ENCODE measurements at regions not wholly inside any gene's neighbourhood (a gene's known extent, or its start where the extent isn't known, plus 50 kb on each side); places are given as distances from the start of the nearest gene placed in this dataset.

DNA sequence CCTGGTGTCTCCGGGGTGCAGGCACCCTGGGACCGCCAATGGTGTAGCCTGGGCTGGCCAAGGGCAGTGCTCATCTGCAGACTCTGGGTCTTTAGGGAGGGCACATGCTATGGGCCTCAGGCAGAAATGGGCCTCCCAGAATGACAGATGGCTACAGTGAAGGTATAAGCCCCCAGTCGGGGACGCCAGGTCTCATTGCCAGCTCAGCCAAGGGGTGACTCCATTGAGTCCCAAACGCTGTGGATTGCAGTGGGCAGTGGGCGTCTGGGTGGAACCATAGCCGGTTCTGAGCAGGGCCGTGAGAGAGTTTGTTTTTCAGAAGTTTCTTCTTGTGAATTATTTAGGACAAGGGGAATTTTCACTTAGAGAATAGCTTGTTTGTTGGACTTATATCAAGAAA lies 516.9 kb downstream of the TBC1D22A start:
- no peaks in the 10 kb centered on the region for H3K4me1 ChIP-seq (ENCODE audit: control insufficient read depth in 1 of 2, extremely low read depth in 1 of 2, insufficient read depth in 2 of 2, low read length in 2 of 2)
- H3K4me1 Mint-ChIP-seq: no peaks in the 10 kb centered on the region
- no peaks in the 10 kb centered on the region for H3K36me3 Mint-ChIP-seq
- H3K36me3 ChIP-seq (ENCODE audit: control insufficient read depth in 2 of 2, extremely low read depth in 1 of 2, insufficient read depth in 1 of 2, low read length in 1 of 2): no peaks in the 10 kb centered on the region
- H3K9me3 ChIP-seq: no peaks in the 10 kb centered on the region
- H3K9me3 Mint-ChIP-seq: no peaks in the 10 kb centered on the region
- H3K4me3 Mint-ChIP-seq: no peak overlapping the region
- DNase-seq (no peak), ATAC-seq (replicated peaks in 1 of 4) (no peak)
- no peak overlapping the region for H3K27ac Mint-ChIP-seq
- no peak overlapping the region for H3K27ac ChIP-seq (ENCODE audit: low read length)
- ChIA-PET CTCF (no interaction called here), POLR2A (no interaction called here)
- no peak overlapping the region for H3K4me3 ChIP-seq (ENCODE audit: control insufficient read depth in 1 of 2, extremely low read depth in 1 of 2, low read length in 1 of 2)
- 82% methylated on average over 4 of the region's 8 CpGs for WGBS (ENCODE audit: insufficient coverage)
- H3K27me3 ChIP-seq (replicated peaks in 1 of 2; ENCODE audit: control insufficient read depth in 2 of 2, extremely low read depth in 1 of 2, insufficient read depth in 2 of 2, low read length in 1 of 2): peaks cover 0 to 45% of the 10 kb centered on the region in 2 experiments
- peaks cover 9 to 21% of the 10 kb centered on the region in 2 donors for H3K27me3 Mint-ChIP-seq

GRCh38 chr22:47278655-47279054 lies 516.2 kb downstream of the TBC1D22A start:
- no peaks in the 10 kb centered on the region for H3K4me1 Mint-ChIP-seq
- Histone ChIP-seq H3K36me3 (ENCODE audit: control insufficient read depth in 2 of 2, extremely low read depth in 1 of 2, insufficient read depth in 1 of 2, low read length in 1 of 2) (no peaks in the 10 kb centered on the region), H3K27me3 (replicated peaks in 1 of 2; ENCODE audit: control insufficient read depth in 2 of 2, extremely low read depth in 1 of 2, insufficient read depth in 2 of 2, low read length in 1 of 2) (peaks cover 0 to 39% of the 10 kb centered on the region in 2 experiments), H3K27ac (ENCODE audit: low read length) (no peak overlapping the region), H3K9me3 (no peaks in the 10 kb centered on the region), H3K4me1 (ENCODE audit: control insufficient read depth in 1 of 2, extremely low read depth in 1 of 2, insufficient read depth in 2 of 2, low read length in 2 of 2) (no peaks in the 10 kb centered on the region), H3K4me3 (ENCODE audit: control insufficient read depth in 1 of 2, extremely low read depth in 1 of 2, low read length in 1 of 2) (no peak overlapping the region)
- H3K9me3 Mint-ChIP-seq: no peaks in the 10 kb centered on the region
- POLR2A ChIA-PET: no interaction called here
- DNase-seq (no peak), ATAC-seq (replicated peaks in 1 of 4) (no peak)
- H3K27me3 Mint-ChIP-seq: peaks cover 9 to 21% of the 10 kb centered on the region in 2 donors
- no peaks in the 10 kb centered on the region for H3K36me3 Mint-ChIP-seq
- WGBS (ENCODE audit: insufficient coverage): 80% methylated on average over 12 of the region's 12 CpGs
- H3K4me3 Mint-ChIP-seq: no peak overlapping the region
- no peak overlapping the region for H3K27ac Mint-ChIP-seq
- CTCF ChIA-PET: no interaction called here

DNA sequence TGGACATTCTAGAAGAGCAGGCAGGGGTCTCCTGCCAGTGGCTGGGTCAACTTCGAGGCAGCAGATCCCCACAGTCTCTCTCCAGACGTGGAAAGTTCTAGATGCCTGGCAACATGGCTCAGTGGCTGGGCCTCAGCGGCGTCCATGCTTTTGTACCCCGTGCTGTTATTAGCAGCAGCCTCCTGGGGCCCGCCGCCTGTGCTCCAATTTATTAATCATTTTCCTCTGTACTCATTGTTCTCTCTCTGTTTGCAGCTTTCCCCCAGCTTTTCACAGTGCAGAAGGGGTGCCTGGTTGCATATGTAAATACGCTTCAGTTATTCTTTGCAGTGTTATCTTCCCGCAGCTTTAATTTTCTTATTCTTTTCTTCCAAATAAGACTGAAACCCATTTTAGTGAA lies 515.1 kb downstream of the TBC1D22A start:
- Mint-ChIP-seq H3K9me3 (no peaks in the 10 kb centered on the region), H3K27me3 (peaks cover 9 to 21% of the 10 kb centered on the region in 2 donors), H3K36me3 (no peaks in the 10 kb centered on the region), H3K27ac (no peak overlapping the region), H3K4me3 (no peak overlapping the region), H3K4me1 (no peaks in the 10 kb centered on the region)
- Histone ChIP-seq H3K27ac (ENCODE audit: low read length) (no peak overlapping the region), H3K4me3 (ENCODE audit: control insufficient read depth in 1 of 2, extremely low read depth in 1 of 2, low read length in 1 of 2) (no peak overlapping the region), H3K27me3 (replicated peaks in 1 of 2; ENCODE audit: control insufficient read depth in 2 of 2, extremely low read depth in 1 of 2, insufficient read depth in 2 of 2, low read length in 1 of 2) (peaks cover 0 to 39% of the 10 kb centered on the region in 2 experiments), H3K36me3 (ENCODE audit: control insufficient read depth in 2 of 2, extremely low read depth in 1 of 2, insufficient read depth in 1 of 2, low read length in 1 of 2) (no peaks in the 10 kb centered on the region), H3K4me1 (ENCODE audit: control insufficient read depth in 1 of 2, extremely low read depth in 1 of 2, insufficient read depth in 2 of 2, low read length in 2 of 2) (no peaks in the 10 kb centered on the region), H3K9me3 (no peaks in the 10 kb centered on the region)
- POLR2A ChIA-PET: no interaction called here
- no peak for DNase-seq
- whole genome bisulfite sequencing (ENCODE audit: insufficient coverage): 94% methylated on average over 7 of the region's 9 CpGs
- CTCF ChIA-PET: no interaction called here
- no peak for ATAC-seq (replicated peaks in 1 of 4)

DNA sequence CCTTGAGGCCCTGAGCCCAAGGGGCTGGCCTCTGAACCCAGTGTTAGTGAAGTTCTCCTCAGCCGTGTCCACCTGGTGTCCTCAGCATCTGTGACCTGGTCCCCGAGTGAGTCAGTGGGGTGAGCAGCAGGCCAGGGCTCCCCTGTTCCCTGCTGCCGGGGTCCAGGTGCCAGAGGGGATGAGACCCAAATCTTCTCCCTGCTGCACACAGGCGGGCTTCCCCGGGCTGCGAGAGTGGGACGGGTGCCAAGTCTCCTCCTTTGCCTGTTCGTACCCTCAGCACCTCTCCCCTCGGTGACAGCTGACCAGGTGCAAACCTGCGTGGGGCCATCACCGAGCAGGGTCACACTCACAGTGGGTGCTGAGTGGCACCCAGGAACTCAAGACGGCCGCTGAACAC lies 514.5 kb downstream of the TBC1D22A start:
- 92% methylated on average over 13 of the region's 13 CpGs for WGBS (ENCODE audit: insufficient coverage)
- H3K27ac Mint-ChIP-seq: no peak overlapping the region
- ChIA-PET CTCF (no interaction called here), POLR2A (no interaction called here)
- ATAC-seq (replicated peaks in 1 of 4) (no peak), DNase-seq (no peak)
- no peak overlapping the region for H3K27ac ChIP-seq (ENCODE audit: low read length)
- H3K9me3 Mint-ChIP-seq: no peaks in the 10 kb centered on the region
- no peaks in the 10 kb centered on the region for H3K36me3 Mint-ChIP-seq
- peaks cover 0 to 34% of the 10 kb centered on the region in 2 experiments for H3K27me3 ChIP-seq (replicated peaks in 1 of 2; ENCODE audit: control insufficient read depth in 2 of 2, extremely low read depth in 1 of 2, insufficient read depth in 2 of 2, low read length in 1 of 2)
- no peak overlapping the region for H3K4me3 Mint-ChIP-seq
- H3K4me1 Mint-ChIP-seq: no peaks in the 10 kb centered on the region
- H3K36me3 ChIP-seq (ENCODE audit: control insufficient read depth in 2 of 2, extremely low read depth in 1 of 2, insufficient read depth in 1 of 2, low read length in 1 of 2): no peaks in the 10 kb centered on the region
- no peaks in the 10 kb centered on the region for H3K9me3 ChIP-seq
- no peak overlapping the region for H3K4me3 ChIP-seq (ENCODE audit: control insufficient read depth in 1 of 2, extremely low read depth in 1 of 2, low read length in 1 of 2)
- H3K4me1 ChIP-seq (ENCODE audit: control insufficient read depth in 1 of 2, extremely low read depth in 1 of 2, insufficient read depth in 2 of 2, low read length in 2 of 2): no peaks in the 10 kb centered on the region
- H3K27me3 Mint-ChIP-seq: peaks cover 9 to 21% of the 10 kb centered on the region in 2 donors

DNA sequence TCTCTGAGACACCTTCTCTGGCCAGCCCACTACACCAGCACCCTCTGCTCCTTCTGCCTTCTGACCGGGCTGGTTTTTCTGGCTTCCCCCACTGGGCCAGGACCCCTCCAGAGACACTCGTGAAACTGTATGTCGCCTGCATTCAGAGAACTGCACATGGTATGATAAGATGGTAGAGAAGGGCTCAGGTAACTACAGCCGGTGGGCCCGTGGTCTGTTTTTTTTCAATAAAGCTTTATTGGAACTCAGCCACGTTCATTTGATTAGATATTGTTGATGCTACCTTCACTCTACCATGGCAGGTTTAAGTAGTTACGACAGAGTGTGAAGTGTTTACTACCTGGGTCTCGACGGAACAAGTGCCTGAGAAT lies 514.0 kb downstream of the TBC1D22A start:
- Mint-ChIP-seq H3K27ac (no peak overlapping the region), H3K27me3 (peaks cover 9 to 21% of the 10 kb centered on the region in 2 donors), H3K9me3 (no peaks in the 10 kb centered on the region), H3K36me3 (no peaks in the 10 kb centered on the region), H3K4me1 (no peaks in the 10 kb centered on the region), H3K4me3 (no peak overlapping the region)
- H3K9me3 ChIP-seq: no peaks in the 10 kb centered on the region
- DNase-seq (no peak), ATAC-seq (replicated peaks in 1 of 4) (no peak)
- no peak overlapping the region for H3K4me3 ChIP-seq (ENCODE audit: control insufficient read depth in 1 of 2, extremely low read depth in 1 of 2, low read length in 1 of 2)
- H3K4me1 ChIP-seq (ENCODE audit: control insufficient read depth in 1 of 2, extremely low read depth in 1 of 2, insufficient read depth in 2 of 2, low read length in 2 of 2): no peaks in the 10 kb centered on the region
- POLR2A ChIA-PET: no interaction called here
- CTCF ChIA-PET: no interaction called here
- H3K36me3 ChIP-seq (ENCODE audit: control insufficient read depth in 2 of 2, extremely low read depth in 1 of 2, insufficient read depth in 1 of 2, low read length in 1 of 2): no peaks in the 10 kb centered on the region
- H3K27me3 ChIP-seq (replicated peaks in 1 of 2; ENCODE audit: control insufficient read depth in 2 of 2, extremely low read depth in 1 of 2, insufficient read depth in 2 of 2, low read length in 1 of 2): peaks cover 0 to 33% of the 10 kb centered on the region in 2 experiments
- WGBS (ENCODE audit: insufficient coverage): 97% methylated on average over 3 of the region's 9 CpGs
- H3K27ac ChIP-seq (ENCODE audit: low read length): no peak overlapping the region

- Histone ChIP-seq H3K4me1 (ENCODE audit: control insufficient read depth in 1 of 2, extremely low read depth in 1 of 2, insufficient read depth in 2 of 2, low read length in 2 of 2) (no peaks in the 10 kb centered on the region), H3K4me3 (ENCODE audit: control insufficient read depth in 1 of 2, extremely low read depth in 1 of 2, low read length in 1 of 2) (no peak overlapping the region), H3K27me3 (replicated peaks in 1 of 2; ENCODE audit: control insufficient read depth in 2 of 2, extremely low read depth in 1 of 2, insufficient read depth in 2 of 2, low read length in 1 of 2) (peaks cover 0 to 29% of the 10 kb centered on the region in 2 experiments), H3K36me3 (ENCODE audit: control insufficient read depth in 2 of 2, extremely low read depth in 1 of 2, insufficient read depth in 1 of 2, low read length in 1 of 2) (no peaks in the 10 kb centered on the region), H3K27ac (ENCODE audit: low read length) (no peak overlapping the region), H3K9me3 (no peaks in the 10 kb centered on the region)
- Mint-ChIP-seq H3K27me3 (peaks cover 8 to 21% of the 10 kb centered on the region in 2 donors), H3K27ac (no peak overlapping the region), H3K4me1 (no peaks in the 10 kb centered on the region), H3K4me3 (no peak overlapping the region), H3K9me3 (no peaks in the 10 kb centered on the region), H3K36me3 (no peaks in the 10 kb centered on the region)
- ChIA-PET CTCF (no interaction called here), POLR2A (no interaction called here)
- WGBS (ENCODE audit: insufficient coverage): 64% methylated on average over 6 of the region's 12 CpGs
- DNase-seq (no peak), ATAC-seq (replicated peaks in 1 of 4) (no peak)
These were observed 513.4 kb downstream of the TBC1D22A start for GRCh38 chr22:47275605-47276449.

- Mint-ChIP-seq H3K27ac (no peak overlapping the region), H3K4me3 (no peak overlapping the region), H3K9me3 (no peaks in the 10 kb centered on the region), H3K27me3 (peaks cover 8 to 21% of the 10 kb centered on the region in 2 donors), H3K36me3 (no peaks in the 10 kb centered on the region), H3K4me1 (no peaks in the 10 kb centered on the region)
- DNase-seq: no peak
- ATAC-seq (replicated peaks in 1 of 4): no peak
- H3K4me3 ChIP-seq (ENCODE audit: control insufficient read depth in 1 of 2, extremely low read depth in 1 of 2, low read length in 1 of 2): no peak overlapping the region
- H3K36me3 ChIP-seq (ENCODE audit: control insufficient read depth in 2 of 2, extremely low read depth in 1 of 2, insufficient read depth in 1 of 2, low read length in 1 of 2): no peaks in the 10 kb centered on the region
- H3K4me1 ChIP-seq (ENCODE audit: control insufficient read depth in 1 of 2, extremely low read depth in 1 of 2, insufficient read depth in 2 of 2, low read length in 2 of 2): no peaks in the 10 kb centered on the region
- H3K27me3 ChIP-seq (replicated peaks in 1 of 2; ENCODE audit: control insufficient read depth in 2 of 2, extremely low read depth in 1 of 2, insufficient read depth in 2 of 2, low read length in 1 of 2): peaks cover 0 to 32% of the 10 kb centered on the region in 2 experiments
- ChIA-PET POLR2A (no interaction called here), CTCF (no interaction called here)
- H3K9me3 ChIP-seq: no peaks in the 10 kb centered on the region
- WGBS (ENCODE audit: insufficient coverage): 80% methylated on average over 9 of the region's 11 CpGs
- H3K27ac ChIP-seq (ENCODE audit: low read length): no peak overlapping the region
These were observed 511.7 kb downstream of the TBC1D22A start for GRCh38 chr22:47274196-47274595.

All from T-cell (primary cell).